ENCODE measurements at regions not wholly inside any gene's neighbourhood (a gene's known extent, or its start where the extent isn't known, plus 50 kb on each side); places are given as distances from the start of the nearest gene placed in this dataset.

- TF ChIP-seq CTCF (IDR thresholded peaks at IDR 0.05), result no peak
- DNase-seq (ENCODE audit: low spot score), result no peak
- ATAC-seq (ENCODE audit: low FRiP score), result no peak
Observed at GRCh38 chr6:11357285-11357684, 124.8 kb upstream of the NEDD9 start.

GRCh38 chr6:11356404-11357155, 124.1 kb upstream of the NEDD9 start:
- no peak for DNase-seq (ENCODE audit: low spot score)
- TF ChIP-seq CTCF (IDR thresholded peaks at IDR 0.05), result no peak
- ATAC-seq (ENCODE audit: low FRiP score), result no peak

- TF ChIP-seq CTCF (IDR thresholded peaks at IDR 0.05), result no peak
- DNase-seq (ENCODE audit: low spot score) (no peak), ATAC-seq (ENCODE audit: low FRiP score) (no peak)
Observed at GRCh38 chr6:11353921-11354389, 121.5 kb upstream of the NEDD9 start.

GRCh38 chr6:11350294-11350693, 117.8 kb upstream of the NEDD9 start:
- no peak for DNase-seq (ENCODE audit: low spot score)
- ATAC-seq (ENCODE audit: low FRiP score), result peak; percentile 55
- TF ChIP-seq CTCF (IDR thresholded peaks at IDR 0.05), result no peak

- DNase-seq (ENCODE audit: low spot score) (no peak), ATAC-seq (ENCODE audit: low FRiP score) (no peak)
- TF ChIP-seq CTCF (IDR thresholded peaks at IDR 0.05), result no peak
Observed at GRCh38 chr6:11349880-11350279, 117.4 kb upstream of the NEDD9 start.

- TF ChIP-seq CTCF (IDR thresholded peaks at IDR 0.05), result no peak
- ATAC-seq (ENCODE audit: low FRiP score), result no peak
- DNase-seq (ENCODE audit: low spot score), result no peak
Observed at GRCh38 chr6:11346516-11346915, 114.0 kb upstream of the NEDD9 start.

GRCh38 chr6:11345536-11345935, 113.1 kb upstream of the NEDD9 start:
- TF ChIP-seq CTCF (IDR thresholded peaks at IDR 0.05), result no peak
- ATAC-seq (ENCODE audit: low FRiP score) (no peak), DNase-seq (ENCODE audit: low spot score) (no peak)

Data from omental fat pad (tissue), 3 donors.